ENCODE measurements at regions not wholly inside any gene's neighbourhood (a gene's known extent, or its start where the extent isn't known, plus 50 kb on each side); places are given as distances from the start of the nearest gene placed in this dataset.

GRCh38 chr16:17853958-17854357 is 383.2 kb upstream of the XYLT1 start:
- TF ChIP-seq POLR2A (IDR thresholded peaks at IDR 0.05), result no peak
- TF ChIP-seq, protein P1, sequence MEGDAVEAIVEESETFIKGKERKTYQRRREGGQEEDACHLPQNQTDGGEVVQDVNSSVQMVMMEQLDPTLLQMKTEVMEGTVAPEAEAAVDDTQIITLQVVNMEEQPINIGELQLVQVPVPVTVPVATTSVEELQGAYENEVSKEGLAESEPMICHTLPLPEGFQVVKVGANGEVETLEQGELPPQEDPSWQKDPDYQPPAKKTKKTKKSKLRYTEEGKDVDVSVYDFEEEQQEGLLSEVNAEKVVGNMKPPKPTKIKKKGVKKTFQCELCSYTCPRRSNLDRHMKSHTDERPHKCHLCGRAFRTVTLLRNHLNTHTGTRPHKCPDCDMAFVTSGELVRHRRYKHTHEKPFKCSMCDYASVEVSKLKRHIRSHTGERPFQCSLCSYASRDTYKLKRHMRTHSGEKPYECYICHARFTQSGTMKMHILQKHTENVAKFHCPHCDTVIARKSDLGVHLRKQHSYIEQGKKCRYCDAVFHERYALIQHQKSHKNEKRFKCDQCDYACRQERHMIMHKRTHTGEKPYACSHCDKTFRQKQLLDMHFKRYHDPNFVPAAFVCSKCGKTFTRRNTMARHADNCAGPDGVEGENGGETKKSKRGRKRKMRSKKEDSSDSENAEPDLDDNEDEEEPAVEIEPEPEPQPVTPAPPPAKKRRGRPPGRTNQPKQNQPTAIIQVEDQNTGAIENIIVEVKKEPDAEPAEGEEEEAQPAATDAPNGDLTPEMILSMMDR (IDR thresholded peaks at IDR 0.05), result no peak
